Loucy (cell line): ENCODE measurements at regions not wholly inside any gene's neighbourhood (a gene's known extent, or its start where the extent isn't known, plus 50 kb on each side); places are given as distances from the start of the nearest gene placed in this dataset.

ENCODE experiments used
- H2AFZ ChIP-seq: fragments of 200-600 bp; sonication (generic); 2 replicates; pipeline ENCODE4 v1.6.0; 2016; ENCODE audit warnings: antibody characterized with exemption, mild to moderate bottlenecking, low read length, moderate library complexity
- H3F3A ChIP-seq: fragments of 200-600 bp; 2 replicates; pipeline ENCODE4 v1.6.0; 2016; ENCODE audit warnings: antibody characterized with exemption, low read depth, mild to moderate bottlenecking
- H3K27me3 ChIP-seq: fragments of 200-600 bp; sonication (generic); 2 replicates; pipeline ENCODE4 v1.6.1; 2014; ENCODE audit warnings: low read length, mild to moderate bottlenecking; ENCODE audit not compliant: insufficient read depth, poor library complexity, severe bottlenecking
- H3K36me3 ChIP-seq: fragments of 200-600 bp; sonication (generic); 2 replicates; pipeline ENCODE4 v1.6.1; 2016; ENCODE audit warnings: low read length; ENCODE audit not compliant: insufficient read depth
- H3K4me1 ChIP-seq: fragments of 200-600 bp; sonication (generic); 2 replicates; pipeline ENCODE4 v1.5.1; 2014; ENCODE audit warnings: low read length, mild to moderate bottlenecking; ENCODE audit not compliant: insufficient read depth, poor library complexity, severe bottlenecking
- H3K4me2 ChIP-seq: fragments of 200-600 bp; sonication (generic); 2 replicates; pipeline ENCODE4 v1.6.0; 2014; ENCODE audit warnings: antibody characterized with exemption, low read length, low read depth, mild to moderate bottlenecking; ENCODE audit not compliant: poor library complexity, severe bottlenecking
- H3K4me3 ChIP-seq: fragments of 200-600 bp; sonication (generic); 2 replicates; pipeline ENCODE4 v1.5.1; 2014; ENCODE audit warnings: low read length, mild to moderate bottlenecking, mixed read lengths; ENCODE audit not compliant: poor library complexity, severe bottlenecking
- H3K79me2 ChIP-seq: fragments of 200-600 bp; sonication (generic); 2 replicates; pipeline ENCODE4 v1.6.1; 2014; ENCODE audit warnings: low read length; ENCODE audit not compliant: insufficient read depth
- H3K9ac ChIP-seq: fragments of 200-600 bp; sonication (generic); 2 replicates; pipeline ENCODE4 v1.6.0; 2014; ENCODE audit warnings: mild to moderate bottlenecking, low read depth, low read length, moderate library complexity; ENCODE audit not compliant: poor library complexity, severe bottlenecking
- H3K9me2 ChIP-seq: fragments of 200-600 bp; sonication (generic); replicated peaks from 2 replicates; pipeline ENCODE4 v1.6.1; 2016; ENCODE audit warnings: low read depth, low read length, mixed read lengths
- H3K9me3 ChIP-seq: fragments of 200-600 bp; sonication (generic); 2 replicates; pipeline ENCODE4 v1.6.1; 2014; ENCODE audit warnings: mild to moderate bottlenecking, antibody characterized with exemption, low read length, low read depth; ENCODE audit not compliant: insufficient read depth
- H4K20me1 ChIP-seq: fragments of 200-600 bp; sonication (generic); 2 replicates; pipeline ENCODE4 v1.6.0; 2014; ENCODE audit warnings: antibody characterized with exemption, low read length, mild to moderate bottlenecking; ENCODE audit not compliant: insufficient read depth, poor library complexity, severe bottlenecking
- EZH2phosphoT487 ChIP-seq: fragments of 200-600 bp; IDR thresholded peaks from 2 replicates; pipeline ENCODE4 v1.6.1; 2018; ENCODE audit warnings: antibody characterized with exemption, mild to moderate bottlenecking, moderate library complexity, borderline replicate concordance
- TF ChIP-seq, protein P1 (sequence below): fragments of 200-600 bp; sonication (generic); conservative IDR thresholded peaks from 2 replicates; pipeline ENCODE4 v1.5.1; 2014; ENCODE audit warnings: mild to moderate bottlenecking, antibody characterized with exemption, low read length

DNA sequence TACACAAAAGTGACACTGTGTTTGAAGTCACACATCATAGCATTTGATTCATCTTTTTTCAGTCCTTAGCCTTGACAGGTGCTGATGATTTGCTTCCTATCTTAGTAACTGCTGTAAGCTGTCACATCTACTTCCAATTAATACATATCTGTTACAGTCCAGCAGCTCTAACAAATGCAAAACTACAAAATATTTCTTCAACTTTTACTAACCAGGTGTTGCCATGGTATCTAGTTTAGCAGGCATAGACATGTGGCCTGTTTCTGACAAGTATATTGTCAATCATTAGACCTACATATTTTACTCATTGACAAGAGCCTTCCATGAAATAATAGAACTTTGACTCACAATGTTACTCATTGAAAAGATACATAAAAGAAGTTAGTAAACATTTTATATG, 1159.7 kb downstream of the GRIK2 start:
- Histone ChIP-seq H3K36me3 (no peaks in the 10 kb centered on the region), H3K9me2 (no peaks in the 10 kb centered on the region), H2AFZ (no peak overlapping the region), H3K4me3 (no peak overlapping the region), H3K9me3 (no peaks in the 10 kb centered on the region), H4K20me1 (no peaks in the 10 kb centered on the region), H3F3A (no peaks in the 10 kb centered on the region), H3K4me1 (no peaks in the 10 kb centered on the region), H3K79me2 (no peaks in the 10 kb centered on the region), H3K9ac (no peak overlapping the region), H3K4me2 (no peak overlapping the region), H3K27me3 (no peaks in the 10 kb centered on the region)
- TF ChIP-seq, protein P1, sequence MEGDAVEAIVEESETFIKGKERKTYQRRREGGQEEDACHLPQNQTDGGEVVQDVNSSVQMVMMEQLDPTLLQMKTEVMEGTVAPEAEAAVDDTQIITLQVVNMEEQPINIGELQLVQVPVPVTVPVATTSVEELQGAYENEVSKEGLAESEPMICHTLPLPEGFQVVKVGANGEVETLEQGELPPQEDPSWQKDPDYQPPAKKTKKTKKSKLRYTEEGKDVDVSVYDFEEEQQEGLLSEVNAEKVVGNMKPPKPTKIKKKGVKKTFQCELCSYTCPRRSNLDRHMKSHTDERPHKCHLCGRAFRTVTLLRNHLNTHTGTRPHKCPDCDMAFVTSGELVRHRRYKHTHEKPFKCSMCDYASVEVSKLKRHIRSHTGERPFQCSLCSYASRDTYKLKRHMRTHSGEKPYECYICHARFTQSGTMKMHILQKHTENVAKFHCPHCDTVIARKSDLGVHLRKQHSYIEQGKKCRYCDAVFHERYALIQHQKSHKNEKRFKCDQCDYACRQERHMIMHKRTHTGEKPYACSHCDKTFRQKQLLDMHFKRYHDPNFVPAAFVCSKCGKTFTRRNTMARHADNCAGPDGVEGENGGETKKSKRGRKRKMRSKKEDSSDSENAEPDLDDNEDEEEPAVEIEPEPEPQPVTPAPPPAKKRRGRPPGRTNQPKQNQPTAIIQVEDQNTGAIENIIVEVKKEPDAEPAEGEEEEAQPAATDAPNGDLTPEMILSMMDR = no peak
- no peak for TF ChIP-seq EZH2phosphoT487

DNA sequence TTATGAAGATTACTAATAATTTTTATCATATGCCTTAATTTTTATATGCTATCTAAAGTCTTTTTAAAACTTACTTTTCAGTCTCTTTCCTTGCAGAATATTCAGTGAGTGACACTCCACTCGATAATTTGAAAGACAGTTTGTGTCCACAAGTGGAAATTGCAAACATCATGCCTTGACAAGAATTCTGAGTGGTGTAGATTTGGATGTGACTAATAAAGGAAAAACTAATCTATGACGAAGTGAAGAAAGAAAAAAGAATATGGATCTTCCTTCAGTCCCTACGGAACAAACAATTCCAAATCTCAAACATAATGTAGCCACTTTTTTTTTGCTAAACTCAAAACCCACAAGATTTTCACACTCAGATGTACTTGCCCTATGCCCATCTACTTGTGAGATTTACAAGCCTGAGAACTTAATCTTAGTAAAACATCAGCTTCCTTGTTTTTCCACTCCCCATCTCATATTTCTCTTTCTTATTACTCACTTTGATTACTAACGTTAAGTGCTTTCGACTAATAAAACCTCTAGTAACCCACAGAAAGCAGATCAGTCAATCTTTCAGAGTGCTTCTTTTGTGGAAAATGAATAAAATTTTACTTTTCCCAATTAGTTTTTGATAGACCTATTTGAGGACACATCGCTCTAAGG, 1155.8 kb downstream of the GRIK2 start:
- Histone ChIP-seq H3K4me2 (no peak overlapping the region), H3K9me2 (no peaks in the 10 kb centered on the region), H3K36me3 (no peaks in the 10 kb centered on the region), H3K9ac (no peak overlapping the region), H3K4me1 (no peaks in the 10 kb centered on the region), H3F3A (no peaks in the 10 kb centered on the region), H3K4me3 (no peak overlapping the region), H4K20me1 (no peaks in the 10 kb centered on the region), H3K79me2 (no peaks in the 10 kb centered on the region), H3K27me3 (no peaks in the 10 kb centered on the region), H2AFZ (no peak overlapping the region), H3K9me3 (no peaks in the 10 kb centered on the region)
- TF ChIP-seq EZH2phosphoT487 = no peak
- TF ChIP-seq, protein P1 = no peak

DNA sequence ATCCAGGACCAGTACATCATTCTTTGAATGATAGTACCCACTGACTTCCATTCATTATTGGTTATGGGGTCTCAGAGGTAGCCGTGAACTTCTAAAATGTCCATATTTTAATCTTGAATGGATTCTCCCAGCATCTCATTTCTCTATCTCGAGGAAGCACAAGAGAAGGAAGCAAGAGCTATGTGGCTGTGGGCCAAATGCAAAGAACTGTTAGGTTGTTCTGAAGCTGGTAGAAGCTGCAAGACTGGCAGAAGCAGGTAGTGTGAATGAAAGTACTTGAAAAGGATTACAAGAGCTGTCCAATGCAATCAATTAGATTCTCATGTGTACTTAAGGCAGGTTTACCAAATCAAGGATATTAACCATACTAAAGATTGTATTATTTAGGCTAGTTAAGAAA, 1131.8 kb downstream of the GRIK2 start:
- Histone ChIP-seq H2AFZ (no peak overlapping the region), H3K9me2 (no peaks in the 10 kb centered on the region), H3K9ac (no peak overlapping the region), H3K9me3 (no peaks in the 10 kb centered on the region), H3K4me2 (no peak overlapping the region), H3K27me3 (no peaks in the 10 kb centered on the region), H3K4me1 (no peaks in the 10 kb centered on the region), H3K79me2 (no peaks in the 10 kb centered on the region), H3K36me3 (no peaks in the 10 kb centered on the region), H3F3A (no peaks in the 10 kb centered on the region), H4K20me1 (no peaks in the 10 kb centered on the region), H3K4me3 (no peak overlapping the region)
- TF ChIP-seq, protein P1 = no peak
- TF ChIP-seq EZH2phosphoT487 = no peak
